Skeletal muscle cell (primary cell): ENCODE measurements at regions not wholly inside any gene's neighbourhood (a gene's known extent, or its start where the extent isn't known, plus 50 kb on each side); places are given as distances from the start of the nearest gene placed in this dataset.
"Not testable (repeated sequence)": the region's sequence is repeated elsewhere in the genome, so short reads cannot be mapped to it uniquely, and the experiment has no call there.

Experiments
- DNase-seq: peaks from one replicate; pipeline ENCODE4 v3.0.0-alpha.2; 2010; ENCODE audit warnings: low read depth
- H3K4me3 ChIP-seq: 2 replicates; pipeline ENCODE4 v1.5.1; 2011; ENCODE audit warnings: low read depth, mild to moderate bottlenecking, control low read depth, low read length, moderate library complexity

DNA sequence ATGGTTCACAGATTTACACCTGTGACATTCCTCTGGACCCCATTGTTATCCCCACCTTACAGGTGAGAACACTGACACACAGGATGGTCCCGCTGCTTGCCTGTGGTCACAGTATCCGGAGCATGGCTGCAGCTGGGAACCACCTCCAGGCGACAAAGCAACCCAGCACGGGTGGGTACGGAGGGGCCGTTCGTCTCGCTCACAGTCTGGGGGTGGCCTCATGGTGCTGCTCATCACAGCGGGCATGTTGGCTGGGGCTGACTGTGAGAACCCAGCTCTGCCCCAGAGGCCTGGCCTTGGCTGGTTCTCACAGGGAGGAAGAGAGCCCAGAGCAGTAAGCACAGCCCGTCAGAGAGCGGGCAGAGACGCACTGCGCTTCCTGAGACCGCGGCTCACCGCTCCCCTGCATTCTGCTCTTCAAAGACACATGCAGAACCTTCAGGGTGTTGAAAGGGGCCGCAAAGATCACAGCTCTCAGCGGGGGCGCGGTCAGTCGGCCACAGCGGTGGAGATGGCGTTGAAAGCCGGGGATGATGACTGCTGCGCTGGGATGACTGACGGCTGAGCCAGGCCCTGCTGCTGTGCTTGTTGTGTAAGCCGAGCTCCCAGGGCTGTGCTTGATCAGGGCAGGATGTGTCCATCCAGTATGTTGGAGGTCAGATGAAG is 423.0 kb downstream of the BRD1 start:
- no peak overlapping the region for H3K4me3 ChIP-seq
- DNase-seq = no peak

DNA sequence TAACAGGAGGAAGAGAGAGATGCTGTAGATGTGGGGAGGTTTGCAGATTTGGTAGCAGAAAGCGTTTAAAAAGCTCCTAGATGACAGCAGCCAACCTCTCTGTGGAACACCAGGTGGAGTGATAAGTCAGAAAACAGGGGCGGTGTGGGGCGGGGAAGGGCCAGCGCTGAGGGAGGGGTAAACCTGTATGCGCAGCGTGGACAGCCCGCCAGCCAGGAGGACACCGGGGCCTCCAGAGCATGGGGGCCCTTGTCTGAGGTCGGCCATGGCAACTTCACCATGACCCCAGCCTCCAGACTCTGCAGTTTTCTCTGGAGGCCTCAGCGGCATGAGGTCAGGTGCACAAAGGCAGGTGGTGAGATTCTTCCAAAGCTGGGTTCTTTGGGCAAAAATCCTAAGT is 423.7 kb downstream of the BRD1 start:
- DNase-seq = no peak
- no peak overlapping the region for H3K4me3 ChIP-seq

DNA sequence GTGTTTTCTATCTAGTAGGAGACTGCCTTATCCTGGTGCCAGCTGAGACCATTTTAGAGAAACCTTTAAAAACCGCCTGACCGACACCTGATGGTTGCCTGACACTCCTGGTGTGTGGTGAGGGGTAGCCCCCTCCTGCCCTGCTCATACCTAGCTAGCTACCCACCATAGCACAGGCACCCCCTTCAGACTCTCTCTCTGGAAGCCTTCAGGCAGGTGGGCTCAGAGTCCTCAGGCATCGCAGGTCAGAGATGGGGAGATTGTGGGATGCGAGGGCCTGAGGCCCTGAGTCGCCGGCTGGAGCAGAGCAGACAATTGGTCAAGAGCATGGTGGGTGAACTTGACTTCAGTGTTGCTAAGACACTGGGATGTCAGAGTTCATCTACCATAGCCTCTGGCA is 424.6 kb downstream of the BRD1 start:
- no peak overlapping the region for H3K4me3 ChIP-seq
- DNase-seq = no peak

DNA sequence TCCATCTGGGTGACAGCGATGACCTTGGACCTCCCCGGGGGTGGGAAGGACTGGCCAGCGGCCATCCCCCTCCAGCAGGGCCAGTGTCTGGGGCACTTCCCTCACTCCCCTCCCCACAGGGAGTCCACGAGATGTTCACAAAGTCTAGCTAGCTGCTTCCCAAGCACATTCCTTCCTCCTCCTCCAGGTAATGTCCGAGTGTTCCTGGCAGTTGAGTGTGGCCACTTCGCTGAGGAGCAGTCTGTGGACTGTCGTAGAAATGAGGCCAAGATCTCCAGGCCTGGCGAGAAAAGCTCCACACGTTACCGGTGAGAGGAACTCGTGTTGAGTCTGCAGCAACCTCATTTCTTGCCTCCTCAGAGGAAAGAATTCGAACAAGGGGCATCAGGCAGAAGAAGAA is 425.5 kb downstream of the BRD1 start:
- no peak overlapping the region for H3K4me3 ChIP-seq
- DNase-seq = no peak

DNA sequence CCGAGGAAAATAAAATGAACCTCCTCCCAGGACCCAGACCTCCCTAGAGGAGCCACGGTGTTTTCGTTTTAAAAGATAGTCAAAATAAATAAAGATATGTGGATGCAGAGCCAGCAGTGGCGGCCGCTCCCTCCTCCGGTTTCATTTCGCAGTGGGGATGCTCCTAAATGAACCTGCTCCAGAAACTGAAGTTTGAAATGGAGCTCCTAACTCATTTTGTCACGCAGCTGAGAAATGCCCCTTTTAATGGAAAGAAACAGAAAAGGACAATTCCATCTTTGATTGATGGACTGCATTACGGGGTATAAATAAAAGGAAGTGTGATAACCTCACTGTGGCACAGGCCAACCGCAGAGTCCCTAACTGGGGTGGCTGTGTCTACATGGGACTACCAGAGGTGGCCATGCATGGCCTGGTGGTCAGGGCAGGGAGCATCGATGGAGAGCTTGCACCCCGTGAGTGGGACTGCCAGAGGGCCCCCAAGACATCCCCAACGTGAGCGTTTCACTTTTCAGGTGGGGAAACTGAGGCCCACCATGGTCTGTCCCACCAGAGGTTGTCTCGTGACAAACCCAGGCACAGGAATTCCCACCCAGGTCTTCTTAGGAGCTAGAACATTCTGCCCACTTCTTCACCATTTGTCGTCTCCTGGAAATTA is 426.6 kb downstream of the BRD1 start:
- DNase-seq = no peak

DNA sequence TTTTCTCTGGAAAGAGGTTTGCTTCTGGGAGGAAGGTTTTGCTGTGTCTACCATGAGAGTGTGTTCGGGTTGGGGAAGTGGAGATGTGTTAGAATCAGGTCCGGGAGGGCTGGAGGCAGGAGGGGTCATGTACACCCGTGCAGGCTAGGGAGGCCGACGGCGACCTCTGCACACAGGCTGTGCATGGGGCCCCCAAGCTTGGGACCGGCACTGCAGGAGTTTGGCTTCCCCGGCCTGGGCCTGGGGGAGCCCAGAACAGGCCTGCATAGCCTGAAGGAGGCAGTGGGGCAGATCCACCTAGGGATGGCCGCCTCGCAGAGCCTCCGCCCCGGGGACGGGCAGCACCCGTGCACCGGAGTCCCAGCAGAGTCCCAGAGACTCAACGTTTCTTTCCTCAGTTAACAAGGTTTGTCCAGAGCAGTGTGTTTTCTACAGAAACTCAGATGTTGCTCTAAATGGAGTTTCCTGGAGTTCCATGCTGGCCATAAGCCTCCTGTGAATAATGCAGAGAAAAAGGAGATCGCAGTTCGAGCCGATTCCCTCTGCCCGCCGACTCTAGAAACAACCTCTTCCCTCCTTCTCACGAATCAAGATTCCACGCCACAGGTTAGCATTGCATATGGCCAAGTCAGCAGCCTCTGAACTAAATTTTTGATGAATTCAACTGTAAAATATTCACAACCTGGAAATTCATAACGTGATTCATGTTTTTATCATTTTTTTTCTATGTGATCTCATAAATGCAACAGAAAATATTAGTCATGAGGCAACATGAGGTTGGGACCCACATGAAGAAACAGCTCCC is 427.3 kb downstream of the BRD1 start:
- no peak overlapping the region for H3K4me3 ChIP-seq
- DNase-seq = no peak

More for the DNA sequence above, 426.6 kb downstream of the BRD1 start:
- H3K4me3 ChIP-seq = no peak overlapping the region

DNA sequence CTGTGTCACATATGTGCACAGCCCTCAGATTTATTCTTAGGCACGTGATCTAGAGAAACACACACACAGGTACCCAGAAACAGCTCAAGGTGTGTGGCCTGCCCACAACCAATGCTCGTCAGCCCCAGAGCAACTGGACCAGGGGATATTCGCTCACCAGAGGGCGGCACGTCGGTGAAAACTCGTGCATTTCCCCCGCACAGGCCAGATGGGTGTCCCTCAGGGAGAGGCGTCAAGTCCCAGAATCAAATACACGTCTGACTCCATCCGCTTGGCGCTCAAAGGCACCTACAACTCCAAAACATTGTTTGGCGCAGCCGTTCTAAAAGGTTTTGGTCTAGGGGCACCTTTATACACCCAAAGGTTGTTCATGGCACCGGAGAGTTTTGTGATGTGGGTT is 429.0 kb downstream of the BRD1 start:
- DNase-seq = no peak
- H3K4me3 ChIP-seq = no peak overlapping the region

DNA sequence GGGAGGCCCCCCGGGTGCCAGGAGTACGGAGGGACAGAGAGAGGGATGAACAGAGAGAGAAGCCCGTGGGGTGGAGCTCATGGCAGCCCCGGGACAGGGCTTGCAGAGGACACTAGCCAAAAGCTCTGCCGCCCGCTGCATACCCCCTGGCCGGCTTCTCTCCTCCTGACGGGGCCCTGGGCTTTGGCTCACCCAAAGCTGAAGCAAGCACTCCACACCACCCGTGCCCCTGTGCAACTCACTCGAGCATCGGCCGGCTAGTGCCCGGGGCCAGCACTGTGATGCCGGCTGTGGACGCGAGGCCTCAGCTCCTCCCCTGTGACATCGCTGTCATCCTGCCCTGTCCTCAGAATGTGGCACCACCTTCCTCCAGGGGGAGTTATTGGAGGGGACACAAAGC is 429.6 kb downstream of the BRD1 start:
- H3K4me3 ChIP-seq = no peak overlapping the region

DNA sequence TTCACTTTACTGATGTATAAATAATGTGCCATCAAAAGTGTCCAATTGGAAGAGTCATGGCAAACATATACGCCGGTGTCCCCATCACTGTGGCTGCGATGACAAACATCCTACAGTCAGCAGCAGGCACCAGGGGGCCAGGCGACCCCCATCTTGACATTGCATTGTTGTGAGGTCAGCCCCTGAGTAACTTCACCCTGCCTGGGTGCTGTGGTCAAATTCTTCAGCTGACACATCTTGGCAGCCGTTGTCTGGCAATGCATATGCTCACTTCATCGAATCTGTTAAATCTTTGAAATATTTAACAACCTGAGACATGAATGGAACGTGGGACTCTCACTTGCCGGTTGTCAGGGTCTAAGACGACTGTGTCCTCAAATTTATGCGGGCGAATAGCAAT is 430.9 kb downstream of the BRD1 start:
- DNase-seq = no peak

More for the DNA sequence above, 429.6 kb downstream of the BRD1 start:
- DNase-seq = no peak

DNA sequence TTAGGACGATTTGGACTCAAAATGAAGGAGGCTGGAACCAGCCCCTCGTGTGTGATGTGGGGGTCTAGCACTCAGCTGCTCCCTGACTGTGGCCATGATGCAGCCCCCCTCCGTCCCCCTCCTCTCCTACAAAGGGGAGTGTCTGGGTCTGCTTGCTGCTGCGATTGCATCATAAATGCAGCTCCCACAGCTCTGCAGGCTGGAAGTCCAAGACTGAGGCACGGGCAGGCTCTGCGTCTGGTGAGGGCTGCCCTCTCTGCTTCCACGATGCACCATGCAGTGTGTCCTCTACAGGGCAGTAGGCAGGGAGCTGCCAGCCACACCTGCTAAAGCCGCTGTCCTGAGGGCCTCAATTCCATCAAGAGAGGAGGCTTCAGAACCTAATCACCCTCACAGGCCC is 432.1 kb downstream of the BRD1 start:
- no peak overlapping the region for H3K4me3 ChIP-seq
- no peak for DNase-seq

More for the DNA sequence above, 430.9 kb downstream of the BRD1 start:
- no peak overlapping the region for H3K4me3 ChIP-seq

DNA sequence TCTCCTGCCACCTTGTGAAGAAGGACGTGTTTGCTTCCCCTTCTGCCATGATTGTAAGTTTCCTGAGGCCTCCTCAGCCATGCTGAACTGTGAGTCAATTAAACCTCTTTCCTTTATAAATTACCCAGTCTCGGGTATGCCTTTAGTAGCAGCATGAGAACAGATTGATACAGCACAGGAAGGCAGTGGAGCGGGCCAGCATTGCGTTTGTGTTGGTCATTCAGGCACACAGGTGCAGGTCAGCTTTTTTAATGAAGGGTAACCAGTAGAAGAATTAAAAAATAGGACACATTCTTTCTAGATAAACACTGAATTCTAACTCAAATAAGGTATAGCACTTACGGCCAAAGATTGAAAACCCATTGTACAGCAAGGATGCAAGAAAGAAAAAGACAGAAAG is 432.6 kb downstream of the BRD1 start:
- not testable (repeated sequence) for H3K4me3 ChIP-seq, DNase-seq

DNA sequence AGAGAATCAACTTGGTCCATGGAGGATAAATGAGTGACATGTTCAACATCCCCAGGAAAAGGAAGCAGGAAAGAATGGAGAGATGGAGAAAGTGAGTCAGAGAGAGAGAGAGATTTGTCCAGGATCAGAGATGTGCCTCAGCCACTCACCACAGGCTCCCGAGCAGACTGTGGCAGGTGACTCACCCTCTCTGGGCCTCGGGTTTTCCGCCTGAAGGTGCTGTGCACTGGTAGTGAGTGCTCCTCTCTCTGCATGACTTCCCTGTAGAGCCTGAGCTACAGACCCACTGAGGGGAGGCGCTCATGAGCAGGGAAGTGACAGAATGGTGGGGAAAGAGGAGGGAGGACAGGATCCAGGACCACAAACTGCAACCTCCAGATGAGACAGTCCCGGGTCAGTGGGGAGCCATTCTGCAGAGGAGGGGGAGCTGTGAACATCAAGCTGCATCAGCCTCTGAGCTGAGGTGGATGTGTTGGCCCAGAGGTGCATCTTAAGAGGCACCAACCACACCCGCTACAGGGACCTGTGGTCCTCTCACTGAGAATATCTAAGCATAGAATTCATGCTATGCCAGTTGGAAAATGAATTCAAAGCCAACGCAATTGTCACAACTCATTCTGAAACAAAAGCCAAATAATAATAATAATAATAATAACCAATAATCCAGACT is 433.4 kb downstream of the BRD1 start:
- DNase-seq = no peak

DNA sequence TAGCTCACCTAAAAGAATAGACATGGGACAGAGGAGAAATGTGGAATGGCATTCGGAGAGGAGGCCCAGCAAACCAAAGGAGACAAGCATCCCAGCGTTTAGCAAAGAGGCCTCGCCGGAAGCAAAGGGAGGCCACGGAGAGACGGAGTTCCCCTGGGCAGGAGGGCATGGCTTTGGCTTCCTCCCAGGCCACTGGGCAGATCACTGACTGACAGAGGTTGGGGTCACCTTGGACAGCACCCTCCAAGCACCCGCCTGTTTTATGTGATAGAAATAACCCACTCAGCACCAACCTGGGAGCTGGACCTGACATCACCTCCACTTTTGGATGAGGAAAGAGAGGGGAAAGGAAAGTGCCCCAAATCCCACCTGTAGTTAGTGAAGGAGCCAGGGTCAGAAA is 434.1 kb downstream of the BRD1 start:
- no peak for DNase-seq
- H3K4me3 ChIP-seq = no peak overlapping the region

More for the DNA sequence above, 433.4 kb downstream of the BRD1 start:
- H3K4me3 ChIP-seq = no peak overlapping the region

DNA sequence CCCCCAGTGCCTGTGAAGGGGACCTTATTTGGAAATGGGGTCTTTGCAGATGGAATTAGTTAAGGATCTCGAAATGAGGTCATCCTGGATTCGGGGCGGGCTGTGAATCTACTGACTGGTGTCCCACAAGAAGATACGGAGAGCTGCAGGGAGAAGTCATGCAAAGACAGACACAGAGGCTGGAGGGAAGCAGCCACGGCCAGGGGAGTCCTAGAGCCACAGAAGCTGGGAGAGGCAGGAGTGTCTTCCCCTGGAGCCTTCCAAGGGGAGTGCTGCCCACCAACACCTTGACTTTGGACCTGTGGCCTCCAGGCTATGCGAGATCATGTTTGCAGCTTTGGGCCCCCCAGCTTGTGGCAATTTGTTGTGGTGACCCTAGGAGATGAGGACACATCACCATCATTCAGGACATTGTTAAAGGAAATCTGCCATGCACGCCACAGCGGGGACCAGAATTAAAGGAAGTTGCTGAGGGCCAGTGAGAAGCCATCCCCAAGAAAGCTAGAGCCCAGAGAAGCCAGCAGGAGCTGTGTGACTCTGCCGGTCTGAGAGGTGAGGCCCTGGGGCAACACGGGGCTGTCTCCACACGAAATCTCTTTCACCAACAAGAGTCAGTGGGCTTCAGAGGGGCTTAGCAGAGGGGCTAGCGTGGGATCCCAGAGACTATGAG is 434.7 kb downstream of the BRD1 start:
- no peak for DNase-seq
- no peak overlapping the region for H3K4me3 ChIP-seq

DNA sequence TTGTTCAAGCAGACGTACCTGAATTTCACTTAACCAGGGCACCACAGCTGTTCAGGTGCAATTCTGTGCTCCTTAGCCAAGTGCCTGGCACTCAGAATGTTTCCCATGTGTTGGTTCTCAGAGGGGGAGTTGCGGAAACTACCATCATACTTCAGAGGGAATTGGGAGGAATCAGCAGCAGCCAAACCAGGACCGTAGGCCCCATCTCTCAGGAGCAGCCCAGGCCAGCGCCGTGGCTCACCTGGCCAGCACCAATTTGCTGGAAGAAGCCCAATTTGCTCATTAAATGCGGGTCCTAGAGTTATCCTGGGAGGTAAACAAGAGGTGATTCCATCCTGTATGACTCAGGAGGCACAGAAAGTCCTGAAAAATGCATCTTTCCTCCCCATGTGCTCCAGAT is 435.4 kb downstream of the BRD1 start:
- no peak for DNase-seq
- no peak overlapping the region for H3K4me3 ChIP-seq

DNA sequence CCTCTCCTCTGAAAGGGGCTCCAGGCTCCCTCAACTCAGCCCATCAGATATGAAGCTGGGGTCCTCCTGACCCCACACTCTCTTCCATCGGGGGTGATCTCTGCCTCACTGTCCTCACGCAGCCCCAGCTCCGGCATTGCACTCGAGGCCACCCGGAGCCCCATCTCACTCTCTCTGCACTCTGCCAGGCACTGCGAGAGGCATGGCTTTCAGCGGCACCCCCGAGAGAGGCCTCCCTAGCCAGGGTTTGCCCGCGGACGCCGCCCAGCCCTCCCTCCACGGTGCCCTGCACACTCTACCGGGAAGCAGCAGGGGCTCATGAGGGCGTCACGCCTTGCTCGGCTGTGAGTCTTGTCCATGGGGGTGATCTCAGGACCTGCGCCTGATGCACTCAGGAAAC is 436.2 kb downstream of the BRD1 start:
- H3K4me3 ChIP-seq = no peak overlapping the region

DNA sequence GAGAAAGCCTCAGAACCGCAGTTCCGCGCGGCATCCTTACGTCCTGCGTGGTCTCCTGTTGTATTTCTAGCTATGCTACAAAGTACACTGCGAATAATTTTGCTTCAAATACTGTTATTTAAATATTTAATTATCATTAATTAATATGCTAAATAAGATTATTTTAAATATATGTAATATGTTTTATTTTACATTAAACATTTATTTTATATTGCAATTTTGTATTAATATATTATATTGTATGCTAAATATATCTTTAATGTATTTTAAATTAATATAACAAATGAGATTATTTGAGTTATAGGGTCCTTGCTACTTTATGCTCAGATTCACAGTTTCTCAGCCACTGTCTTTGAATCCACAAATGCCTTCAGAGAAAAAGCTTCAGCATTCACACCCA is 436.7 kb downstream of the BRD1 start:
- H3K4me3 ChIP-seq = no peak overlapping the region
- no peak for DNase-seq

More for the DNA sequence above, 436.2 kb downstream of the BRD1 start:
- DNase-seq = no peak

DNA sequence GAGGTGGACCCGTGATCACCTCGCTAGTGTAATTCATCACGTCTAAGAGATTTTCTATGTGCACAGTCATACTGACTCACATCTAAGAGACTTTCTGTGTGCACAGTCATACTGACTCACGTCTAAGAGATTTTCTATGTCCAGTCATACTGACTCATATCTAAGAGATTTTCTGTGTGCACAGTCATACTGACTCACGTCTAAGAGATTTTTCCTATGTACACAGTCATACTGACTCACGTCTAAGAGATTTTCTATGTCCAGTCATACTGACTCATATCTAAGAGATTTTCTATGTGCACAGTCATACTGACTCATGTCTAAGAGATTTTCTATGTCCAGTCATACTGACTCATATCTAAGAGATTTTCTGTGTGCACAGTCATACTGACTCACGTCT is 443.8 kb downstream of the BRD1 start:
- not testable (repeated sequence) for H3K4me3 ChIP-seq, DNase-seq

DNA sequence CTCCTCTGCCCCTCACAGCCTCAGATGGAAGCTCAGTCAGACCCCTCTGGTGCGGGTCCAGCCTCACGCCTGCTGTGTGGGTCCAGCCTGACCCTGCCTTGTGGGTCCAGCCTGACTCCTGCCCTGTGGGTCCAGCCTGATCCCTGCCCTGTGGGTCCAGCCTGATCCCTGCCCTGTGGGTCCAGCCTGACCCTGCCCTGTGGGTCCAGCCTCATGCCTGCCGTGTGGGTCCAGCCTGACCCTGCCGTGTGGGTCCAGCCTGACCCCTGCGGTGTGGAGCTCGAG is 445.3 kb downstream of the BRD1 start:
- H3K4me3 ChIP-seq = no peak overlapping the region
- DNase-seq = no peak
